Chondrocyte (in vitro differentiated cells): ENCODE measurements at regions not wholly inside any gene's neighbourhood (a gene's known extent, or its start where the extent isn't known, plus 50 kb on each side); places are given as distances from the start of the nearest gene placed in this dataset.
A peak's percentile ranks its signal among the peaks of the same experiment; 100 is the strongest.

Source experiments
- DNase-seq: peaks from one replicate; pipeline ENCODE4 v3.0.0; 2021; ENCODE audit warnings: mixed read lengths, low spot score
- H3K27ac Mint-ChIP-seq: one replicate; pipeline ENCODE4 v1.8.0; 2021; ENCODE audit warnings: mild to moderate bottlenecking, moderate library complexity, mixed read lengths; ENCODE audit not compliant: unreplicated experiment
- H3K27me3 Mint-ChIP-seq: 2 replicates; pipeline ENCODE4 v1.8.0; 2021; ENCODE audit warnings: low read depth, mixed read lengths
- H3K36me3 Mint-ChIP-seq: 2 replicates; pipeline ENCODE4 v1.8.0; 2021; ENCODE audit warnings: low read depth, mixed read lengths
- H3K4me1 Mint-ChIP-seq: 2 replicates; pipeline ENCODE4 v1.8.0; 2021; ENCODE audit warnings: low read depth, mild to moderate bottlenecking, mixed read lengths
- H3K4me3 Mint-ChIP-seq: one replicate; pipeline ENCODE4 v1.8.0; 2021; ENCODE audit warnings: mild to moderate bottlenecking, moderate library complexity, mixed read lengths; ENCODE audit not compliant: unreplicated experiment
- H3K9me3 Mint-ChIP-seq: 2 replicates; pipeline ENCODE4 v1.8.0; 2021; ENCODE audit warnings: low read depth, mixed read lengths
- TF ChIP-seq, protein P1 (sequence below): fragments of 200-600 bp; sonication (generic); IDR thresholded peaks from 2 replicates; pipeline ENCODE4 v1.5.0; 2021; ENCODE audit warnings: antibody characterized with exemption, mild to moderate bottlenecking, moderate library complexity

DNA sequence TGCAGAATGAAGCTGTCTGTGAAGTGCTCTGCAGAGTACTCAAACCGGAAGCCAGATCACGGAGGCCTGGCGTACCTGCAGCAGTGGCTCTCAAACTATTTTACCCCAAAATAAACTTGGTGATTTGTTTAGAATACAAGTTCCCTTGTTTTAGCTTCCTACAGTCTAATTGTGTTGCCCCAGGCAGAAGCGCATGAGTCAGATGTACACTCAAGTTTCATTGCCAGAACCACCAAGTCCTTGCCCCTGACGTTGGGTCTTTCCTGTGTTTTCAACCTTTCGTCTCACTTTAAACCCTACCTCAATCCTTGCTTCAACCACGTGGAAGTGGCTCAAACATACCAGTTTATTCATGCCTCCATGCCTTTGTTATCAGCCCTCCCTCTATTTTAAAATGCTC, 66.2 kb upstream of the SLC7A11 start:
- TF ChIP-seq, protein P1, sequence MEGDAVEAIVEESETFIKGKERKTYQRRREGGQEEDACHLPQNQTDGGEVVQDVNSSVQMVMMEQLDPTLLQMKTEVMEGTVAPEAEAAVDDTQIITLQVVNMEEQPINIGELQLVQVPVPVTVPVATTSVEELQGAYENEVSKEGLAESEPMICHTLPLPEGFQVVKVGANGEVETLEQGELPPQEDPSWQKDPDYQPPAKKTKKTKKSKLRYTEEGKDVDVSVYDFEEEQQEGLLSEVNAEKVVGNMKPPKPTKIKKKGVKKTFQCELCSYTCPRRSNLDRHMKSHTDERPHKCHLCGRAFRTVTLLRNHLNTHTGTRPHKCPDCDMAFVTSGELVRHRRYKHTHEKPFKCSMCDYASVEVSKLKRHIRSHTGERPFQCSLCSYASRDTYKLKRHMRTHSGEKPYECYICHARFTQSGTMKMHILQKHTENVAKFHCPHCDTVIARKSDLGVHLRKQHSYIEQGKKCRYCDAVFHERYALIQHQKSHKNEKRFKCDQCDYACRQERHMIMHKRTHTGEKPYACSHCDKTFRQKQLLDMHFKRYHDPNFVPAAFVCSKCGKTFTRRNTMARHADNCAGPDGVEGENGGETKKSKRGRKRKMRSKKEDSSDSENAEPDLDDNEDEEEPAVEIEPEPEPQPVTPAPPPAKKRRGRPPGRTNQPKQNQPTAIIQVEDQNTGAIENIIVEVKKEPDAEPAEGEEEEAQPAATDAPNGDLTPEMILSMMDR, result no peak
- Mint-ChIP-seq H3K9me3 (no peaks in the 10 kb centered on the region), H3K4me1 (peaks cover 51% of the 10 kb centered on the region), H3K27me3 (no peaks in the 10 kb centered on the region), H3K36me3 (no peaks in the 10 kb centered on the region), H3K4me3 (no peak overlapping the region), H3K27ac (peak overlapping the region; percentile 72)
- no peak for DNase-seq

DNA sequence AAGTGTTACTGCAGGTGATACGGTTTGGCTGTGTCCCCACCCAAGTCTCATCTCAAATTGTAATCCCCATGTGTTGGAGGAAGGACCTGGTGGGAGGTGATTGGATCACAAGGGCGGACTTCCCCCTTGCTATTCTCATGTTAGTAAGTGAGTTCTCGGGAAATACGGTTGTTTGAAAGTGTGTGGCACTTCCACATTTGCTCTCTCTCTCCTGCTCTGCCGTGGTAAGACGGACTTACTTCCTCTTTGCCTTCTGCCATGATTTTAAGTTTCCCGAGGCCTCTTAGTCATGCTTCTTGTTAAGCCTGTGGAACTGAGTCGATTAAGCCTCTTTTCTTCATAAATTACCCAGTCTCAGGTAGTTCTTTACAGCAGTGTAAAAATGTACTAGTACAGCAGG, 65.2 kb upstream of the SLC7A11 start:
- Mint-ChIP-seq H3K27ac (peak overlapping the region; percentile 42), H3K9me3 (no peaks in the 10 kb centered on the region), H3K4me3 (no peak overlapping the region), H3K36me3 (no peaks in the 10 kb centered on the region), H3K4me1 (peaks cover 43% of the 10 kb centered on the region), H3K27me3 (no peaks in the 10 kb centered on the region)
- TF ChIP-seq, protein P1, result no peak
- no peak for DNase-seq

DNA sequence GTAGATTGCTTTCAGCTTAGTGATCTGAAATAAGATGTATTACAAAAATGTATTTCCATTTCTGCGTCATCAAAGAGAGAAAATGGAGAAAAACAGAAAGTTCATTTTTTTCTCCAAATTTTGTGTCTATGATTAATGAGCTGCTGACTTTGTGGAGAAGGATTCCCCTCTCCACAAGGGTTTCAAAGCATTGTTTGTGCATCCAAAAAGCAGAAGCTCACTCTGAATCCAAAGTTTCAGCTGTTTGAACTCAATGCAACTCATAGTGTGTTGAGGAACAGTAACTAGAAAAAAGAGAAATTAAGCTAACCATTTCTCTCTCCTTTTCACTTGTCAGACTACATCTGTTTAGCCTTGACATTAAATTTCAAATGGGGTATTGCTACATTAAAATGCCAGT, 62.9 kb upstream of the SLC7A11 start:
- Mint-ChIP-seq H3K36me3 (no peaks in the 10 kb centered on the region), H3K9me3 (no peaks in the 10 kb centered on the region)

DNA sequence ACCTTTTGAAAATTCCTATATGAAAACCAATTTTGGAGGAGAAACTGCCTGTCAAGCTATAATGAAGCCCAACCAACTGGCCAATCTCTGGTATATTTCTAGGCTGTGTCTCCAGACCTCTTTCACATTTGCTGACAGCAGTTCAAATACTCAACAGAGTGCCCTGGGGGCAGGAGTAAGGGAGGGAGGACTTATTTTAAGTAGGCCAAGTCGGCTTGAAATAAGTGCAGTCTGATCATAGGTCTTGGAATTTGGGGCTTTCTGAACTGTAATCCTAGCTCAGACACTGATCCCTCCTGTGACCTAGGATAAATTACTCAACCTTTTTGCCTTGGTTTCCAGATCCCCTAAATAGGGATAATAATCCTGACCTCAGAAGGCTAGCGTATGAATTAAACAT, 59.4 kb upstream of the SLC7A11 start:
- Mint-ChIP-seq H3K36me3 (no peaks in the 10 kb centered on the region), H3K9me3 (no peaks in the 10 kb centered on the region), H3K4me1 (peaks cover 16% of the 10 kb centered on the region), H3K4me3 (no peak overlapping the region), H3K27me3 (no peaks in the 10 kb centered on the region), H3K27ac (no peak overlapping the region)
- no peak for DNase-seq
- TF ChIP-seq, protein P1, result no peak

More for the DNA sequence above, 62.9 kb upstream of the SLC7A11 start:
- Mint-ChIP-seq H3K4me1 (peaks cover 32% of the 10 kb centered on the region), H3K27me3 (no peaks in the 10 kb centered on the region), H3K27ac (no peak overlapping the region), H3K4me3 (no peak overlapping the region)
- DNase-seq, result no peak
- TF ChIP-seq, protein P1, result no peak

DNA sequence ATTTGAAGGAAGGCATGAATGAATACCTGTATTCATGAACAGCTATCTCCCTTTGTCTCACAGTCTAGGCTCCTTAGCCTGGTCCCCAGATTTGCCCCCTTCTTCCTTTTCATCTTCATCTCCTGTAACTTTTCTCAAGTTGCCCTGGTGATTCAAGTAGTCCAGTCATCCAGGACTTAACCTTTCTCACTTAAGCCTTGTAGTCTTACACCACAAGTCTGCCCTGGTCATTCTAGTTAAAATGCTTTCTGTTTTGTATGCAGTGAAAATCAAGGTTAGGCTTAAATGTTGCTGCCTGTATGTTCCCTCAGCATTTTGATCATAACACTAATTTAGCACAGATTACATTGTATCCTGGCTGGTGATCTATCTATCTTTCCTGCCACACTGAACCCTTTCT, 58.5 kb upstream of the SLC7A11 start:
- TF ChIP-seq, protein P1, result no peak
- no peak overlapping the region for H3K27ac Mint-ChIP-seq
- DNase-seq, result no peak
- no peaks in the 10 kb centered on the region for H3K27me3 Mint-ChIP-seq
- no peak overlapping the region for H3K4me3 Mint-ChIP-seq
- H3K9me3 Mint-ChIP-seq, result no peaks in the 10 kb centered on the region
- no peaks in the 10 kb centered on the region for H3K36me3 Mint-ChIP-seq
- peaks cover 16% of the 10 kb centered on the region for H3K4me1 Mint-ChIP-seq
